ENCODE measurements at regions not wholly inside any gene's neighbourhood (a gene's known extent, or its start where the extent isn't known, plus 50 kb on each side); places are given as distances from the start of the nearest gene placed in this dataset.
A peak's percentile ranks its signal among the peaks of the same experiment; 100 is the strongest.
"Not testable (repeated sequence)": the region's sequence is repeated elsewhere in the genome, so short reads cannot be mapped to it uniquely, and the experiment has no call there.

- DNase-seq = no peak
Measured at GRCh38 chrX:140064993-140065392, 99.7 kb upstream of the CXorf66 start.

DNA sequence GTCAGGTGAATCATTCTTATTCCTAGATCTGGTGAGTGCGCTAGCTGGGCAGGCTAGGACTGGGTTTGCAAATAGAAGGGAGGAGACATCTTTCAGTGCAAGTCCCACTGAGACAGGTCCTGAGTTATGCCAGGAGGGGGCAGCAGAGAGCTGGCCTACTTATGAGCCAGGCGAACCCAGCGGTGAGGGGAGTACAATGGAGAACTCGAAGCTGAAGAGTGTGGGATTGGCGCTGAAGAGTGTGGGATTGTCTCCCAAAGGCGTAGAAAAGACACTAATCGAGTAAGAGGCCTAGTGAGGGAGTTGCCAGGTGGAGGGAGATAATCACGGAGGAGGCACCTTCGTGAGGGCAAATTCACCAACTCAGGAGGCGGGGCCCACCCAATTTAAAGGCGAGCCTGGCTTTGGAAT, 91.7 kb upstream of the CXorf66 start:
- peak; percentile 18 for DNase-seq

- no peak for DNase-seq
Measured at GRCh38 chrX:140053846-140054245, 88.5 kb upstream of the CXorf66 start.

DNA sequence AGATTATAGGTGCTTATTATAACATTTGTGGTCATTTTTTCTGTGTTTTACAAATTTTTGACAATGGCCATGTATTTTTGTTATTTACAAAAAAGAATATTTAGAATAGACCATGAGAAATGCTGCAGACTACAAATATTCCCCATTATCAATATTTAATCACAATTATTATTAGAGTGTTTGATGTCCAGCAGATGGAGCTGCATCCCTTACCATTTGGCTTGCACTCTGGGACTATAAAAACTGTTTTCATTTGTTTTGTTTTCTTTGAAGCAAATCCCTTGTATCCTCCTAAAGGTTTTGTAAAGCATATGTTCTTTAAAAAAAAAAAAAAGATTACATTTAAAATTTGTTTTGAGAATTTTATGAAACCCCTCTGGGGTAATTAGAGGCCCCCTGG, 85.6 kb upstream of the CXorf66 start:
- no peak for DNase-seq

DNA sequence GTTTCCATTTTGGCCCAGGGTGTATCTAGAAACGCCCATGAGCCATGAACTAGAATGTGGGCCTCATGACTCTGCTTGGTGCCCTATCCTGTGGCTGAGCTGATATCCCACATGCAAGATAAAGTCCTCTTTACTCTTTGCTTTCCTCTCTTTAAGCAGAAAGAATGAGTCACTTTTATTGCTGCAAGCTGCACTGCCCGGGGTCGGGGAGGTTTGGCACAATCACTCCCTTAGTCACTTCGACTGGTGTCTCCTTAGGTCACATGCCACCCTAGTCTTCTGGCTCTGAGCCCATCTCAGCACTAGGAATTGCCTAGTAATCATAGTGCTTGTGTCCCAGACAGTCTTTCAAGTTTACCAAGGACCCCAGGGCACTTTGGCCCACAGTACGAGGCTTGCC, 75.1 kb upstream of the CXorf66 start:
- no peak for DNase-seq

- no peak for DNase-seq
Measured at GRCh38 chrX:140038842-140039241, 73.5 kb upstream of the CXorf66 start.

GRCh38 chrX:140034916-140035315, 69.6 kb upstream of the CXorf66 start:
- no peak for DNase-seq

DNA sequence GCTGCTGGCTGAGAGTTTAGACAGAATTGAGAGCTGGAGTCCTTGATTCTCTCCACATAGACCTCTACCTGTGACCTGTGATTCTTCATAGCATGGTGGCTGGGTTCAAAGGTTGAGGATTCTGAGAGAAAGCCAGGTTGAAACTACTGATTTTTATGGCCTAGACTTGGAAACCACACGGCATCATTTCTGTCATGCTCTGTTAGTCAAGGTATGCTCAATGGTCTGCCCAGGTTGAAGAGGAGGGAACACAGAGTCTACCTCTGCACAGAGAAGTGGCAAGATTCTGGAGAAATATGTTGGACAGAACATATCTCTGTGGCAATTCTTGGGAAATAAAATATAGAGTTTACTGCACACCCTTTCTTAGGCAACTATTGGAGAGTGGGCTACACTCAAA, 57.2 kb upstream of the CXorf66 start:
- no peak for DNase-seq

GRCh38 chrX:140019134-140019533, 53.8 kb upstream of the CXorf66 start:
- DNase-seq = not testable (repeated sequence)
